Glutamatergic neuron (in vitro differentiated cells): ENCODE measurements at regions not wholly inside any gene's neighbourhood (a gene's known extent, or its start where the extent isn't known, plus 50 kb on each side); places are given as distances from the start of the nearest gene placed in this dataset.

Experiments used
- DNase-seq: peaks from one replicate; pipeline ENCODE4 v3.0.0; 2022
- H3K27ac Mint-ChIP-seq: one replicate; pipeline ENCODE4 v1.8.0; 2020; ENCODE audit warnings: mild to moderate bottlenecking, mixed read lengths, inconsistent platforms; ENCODE audit not compliant: unreplicated experiment
- H3K27me3 Mint-ChIP-seq: one replicate; pipeline ENCODE4 v1.8.0; 2020; ENCODE audit warnings: mild to moderate bottlenecking, moderate library complexity, mixed read lengths, inconsistent platforms; ENCODE audit not compliant: unreplicated experiment
- H3K36me3 Mint-ChIP-seq: one replicate; pipeline ENCODE4 v1.8.0; 2020; ENCODE audit warnings: mild to moderate bottlenecking, mixed read lengths, inconsistent platforms; ENCODE audit not compliant: unreplicated experiment
- H3K4me1 Mint-ChIP-seq: one replicate; pipeline ENCODE4 v1.8.0; 2020; ENCODE audit warnings: mild to moderate bottlenecking, low read depth, mixed read lengths, inconsistent platforms; ENCODE audit not compliant: unreplicated experiment
- H3K4me3 Mint-ChIP-seq: one replicate; pipeline ENCODE4 v1.8.0; 2020; ENCODE audit warnings: mild to moderate bottlenecking, mixed read lengths, inconsistent platforms; ENCODE audit not compliant: unreplicated experiment
- H3K9me3 Mint-ChIP-seq: one replicate; pipeline ENCODE4 v1.8.0; 2020; ENCODE audit warnings: mild to moderate bottlenecking, moderate library complexity, mixed read lengths, inconsistent platforms; ENCODE audit not compliant: unreplicated experiment
- TF ChIP-seq, protein P1 (sequence below): fragments of 200-600 bp; sonication (generic); IDR thresholded peaks from one replicate; pipeline ENCODE4 v1.5.0; 2021; ENCODE audit not compliant: partially characterized antibody, unreplicated experiment

DNA sequence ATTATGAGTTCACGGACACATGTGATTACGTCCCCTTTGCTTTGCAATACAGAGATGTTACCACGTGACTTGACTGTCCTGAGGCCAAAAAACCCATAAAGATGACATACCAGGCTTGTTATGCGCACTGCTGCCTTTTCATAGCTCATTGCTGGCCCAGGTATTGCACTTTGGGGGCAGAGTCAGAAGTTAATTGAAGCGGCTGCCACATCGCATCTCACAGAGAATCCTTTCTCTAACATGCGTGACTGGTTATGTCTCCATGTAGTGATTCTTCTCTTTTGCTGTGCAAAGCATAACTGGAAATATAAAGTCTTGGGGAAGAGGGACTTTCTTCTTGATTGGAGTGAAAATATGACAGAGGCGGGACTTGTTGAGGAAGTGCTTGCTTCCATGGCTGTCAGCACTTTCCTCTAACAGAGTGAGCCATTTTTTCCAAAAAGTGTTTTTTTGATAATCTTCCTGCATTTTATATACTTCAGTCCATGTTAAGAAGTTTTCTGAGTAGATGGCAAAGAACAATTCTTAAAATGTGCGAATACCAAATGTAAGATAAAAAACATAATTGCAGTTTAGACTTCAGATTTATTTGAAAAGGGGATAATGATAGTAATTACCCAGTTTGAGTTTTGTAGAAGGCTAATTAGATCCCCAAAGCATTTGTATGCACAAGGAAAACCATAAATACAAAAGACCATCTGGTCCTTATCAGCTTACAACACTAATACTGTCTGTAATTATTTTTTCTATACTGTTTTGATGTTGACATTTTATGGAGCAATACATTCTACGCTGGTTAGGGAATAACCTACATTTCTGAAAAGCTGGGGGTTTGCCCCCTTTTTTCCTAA is 324.6 kb upstream of the MTNR1B start:
- Mint-ChIP-seq H3K4me3 (no peak overlapping the region), H3K27me3 (no peaks in the 10 kb centered on the region), H3K4me1 (peaks cover 3% of the 10 kb centered on the region), H3K27ac (no peak overlapping the region), H3K9me3 (no peaks in the 10 kb centered on the region), H3K36me3 (no peaks in the 10 kb centered on the region)
- no peak for DNase-seq
- TF ChIP-seq, protein P1, sequence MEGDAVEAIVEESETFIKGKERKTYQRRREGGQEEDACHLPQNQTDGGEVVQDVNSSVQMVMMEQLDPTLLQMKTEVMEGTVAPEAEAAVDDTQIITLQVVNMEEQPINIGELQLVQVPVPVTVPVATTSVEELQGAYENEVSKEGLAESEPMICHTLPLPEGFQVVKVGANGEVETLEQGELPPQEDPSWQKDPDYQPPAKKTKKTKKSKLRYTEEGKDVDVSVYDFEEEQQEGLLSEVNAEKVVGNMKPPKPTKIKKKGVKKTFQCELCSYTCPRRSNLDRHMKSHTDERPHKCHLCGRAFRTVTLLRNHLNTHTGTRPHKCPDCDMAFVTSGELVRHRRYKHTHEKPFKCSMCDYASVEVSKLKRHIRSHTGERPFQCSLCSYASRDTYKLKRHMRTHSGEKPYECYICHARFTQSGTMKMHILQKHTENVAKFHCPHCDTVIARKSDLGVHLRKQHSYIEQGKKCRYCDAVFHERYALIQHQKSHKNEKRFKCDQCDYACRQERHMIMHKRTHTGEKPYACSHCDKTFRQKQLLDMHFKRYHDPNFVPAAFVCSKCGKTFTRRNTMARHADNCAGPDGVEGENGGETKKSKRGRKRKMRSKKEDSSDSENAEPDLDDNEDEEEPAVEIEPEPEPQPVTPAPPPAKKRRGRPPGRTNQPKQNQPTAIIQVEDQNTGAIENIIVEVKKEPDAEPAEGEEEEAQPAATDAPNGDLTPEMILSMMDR = no peak

DNA sequence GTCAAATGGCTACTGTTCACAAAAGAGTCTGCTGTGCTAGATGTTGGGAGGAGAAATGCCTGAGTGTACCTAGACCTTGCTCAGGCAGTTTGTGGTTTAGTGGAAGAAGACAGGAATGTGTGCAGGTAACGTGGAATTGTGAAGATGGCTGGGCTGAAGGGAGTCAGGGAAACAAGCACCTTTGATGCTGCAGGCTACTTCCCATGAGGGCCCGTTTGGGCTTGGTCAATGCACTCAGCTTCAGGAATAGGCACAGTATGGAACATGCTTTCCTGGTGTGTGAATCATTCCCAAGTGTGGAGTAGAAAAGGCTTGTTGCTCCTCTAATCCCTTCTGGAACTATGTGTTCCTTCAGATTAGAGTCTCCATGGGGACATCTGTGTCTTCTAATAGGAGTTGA is 318.3 kb upstream of the MTNR1B start:
- Mint-ChIP-seq H3K9me3 (no peaks in the 10 kb centered on the region), H3K27ac (no peak overlapping the region), H3K4me3 (no peak overlapping the region), H3K4me1 (no peaks in the 10 kb centered on the region), H3K27me3 (no peaks in the 10 kb centered on the region), H3K36me3 (no peaks in the 10 kb centered on the region)
- DNase-seq = no peak
- TF ChIP-seq, protein P1 = no peak

DNA sequence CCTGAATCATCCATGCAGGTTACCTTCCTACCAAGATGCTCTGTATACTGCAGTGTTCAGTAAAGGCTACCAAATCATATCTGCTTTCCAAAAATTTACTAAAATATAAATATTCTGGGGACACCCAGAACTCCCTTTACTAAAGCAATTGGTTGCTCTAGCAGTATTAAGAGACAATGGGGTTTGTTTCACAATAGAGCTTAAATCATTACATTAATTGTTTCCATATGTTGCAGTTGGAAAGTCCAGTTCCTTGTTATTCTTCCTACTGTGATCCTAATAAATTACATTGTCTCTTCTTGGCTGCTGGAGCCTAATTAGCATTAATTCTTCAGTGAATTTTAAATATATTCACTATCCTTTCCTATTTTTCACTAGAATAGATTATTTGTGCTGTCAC is 316.0 kb upstream of the MTNR1B start:
- Mint-ChIP-seq H3K27ac (no peak overlapping the region), H3K9me3 (no peaks in the 10 kb centered on the region), H3K36me3 (no peaks in the 10 kb centered on the region), H3K4me1 (peaks cover 3% of the 10 kb centered on the region), H3K27me3 (no peaks in the 10 kb centered on the region), H3K4me3 (no peak overlapping the region)
- TF ChIP-seq, protein P1 = no peak
- no peak for DNase-seq

DNA sequence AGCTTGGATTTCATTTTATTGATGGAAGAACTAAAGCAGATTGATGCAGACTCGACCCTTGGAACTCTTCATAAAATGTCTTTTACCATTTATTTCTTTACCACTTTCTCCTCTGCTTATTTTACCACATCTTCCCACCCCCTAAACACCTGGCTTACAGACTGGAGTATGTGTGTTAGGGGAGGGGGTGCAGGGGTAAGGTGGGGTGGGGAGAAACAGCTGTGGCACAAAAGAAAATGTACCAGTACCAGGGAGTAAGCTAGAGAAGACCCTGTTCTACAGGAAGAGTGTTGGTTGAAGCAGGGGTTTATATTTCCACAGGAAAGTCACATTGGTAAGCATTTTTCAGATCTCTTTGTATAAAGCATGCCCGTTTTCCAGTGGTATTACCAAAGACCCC is 312.7 kb upstream of the MTNR1B start:
- no peak for DNase-seq
- Mint-ChIP-seq H3K36me3 (no peaks in the 10 kb centered on the region), H3K4me3 (no peak overlapping the region), H3K9me3 (no peaks in the 10 kb centered on the region), H3K27me3 (no peaks in the 10 kb centered on the region), H3K27ac (no peak overlapping the region), H3K4me1 (peaks cover 6% of the 10 kb centered on the region)
- TF ChIP-seq, protein P1 = no peak

DNA sequence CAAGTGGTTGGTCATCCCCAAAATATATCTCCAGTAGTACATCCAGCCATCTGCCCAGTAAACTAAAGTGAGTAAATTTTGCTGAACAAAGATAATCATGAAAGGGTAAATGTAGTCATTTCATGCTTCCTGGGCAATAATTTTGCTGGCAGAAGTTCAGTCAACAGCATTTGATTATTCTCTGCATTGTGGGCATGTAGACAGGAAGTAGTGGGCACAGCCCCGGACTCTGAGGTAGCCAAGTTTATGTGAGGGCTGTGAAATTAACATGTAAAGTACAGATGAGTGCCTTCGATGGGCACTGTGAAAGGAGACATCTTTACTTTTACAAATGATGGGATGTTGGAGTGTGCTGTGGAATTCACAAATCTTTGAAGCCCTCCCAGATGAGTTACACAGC is 312.2 kb upstream of the MTNR1B start:
- H3K9me3 Mint-ChIP-seq = no peaks in the 10 kb centered on the region
- H3K27ac Mint-ChIP-seq = no peak overlapping the region
- DNase-seq = no peak
- peaks cover 6% of the 10 kb centered on the region for H3K4me1 Mint-ChIP-seq
- H3K36me3 Mint-ChIP-seq = no peaks in the 10 kb centered on the region
- H3K4me3 Mint-ChIP-seq = no peak overlapping the region
- H3K27me3 Mint-ChIP-seq = no peaks in the 10 kb centered on the region
- TF ChIP-seq, protein P1 = no peak
